ENCODE measurements at regions not wholly inside any gene's neighbourhood (a gene's known extent, or its start where the extent isn't known, plus 50 kb on each side); places are given as distances from the start of the nearest gene placed in this dataset.

GRCh38 chr1:93770640-93771039 is 89.0 kb upstream of the BCAR3 start:
- H3K27ac ChIP-seq (ENCODE audit: low read length) = no peak overlapping the region
- no peaks in the 10 kb centered on the region for H3K27me3 ChIP-seq (ENCODE audit: insufficient read depth, low read depth, low read length)
- no peaks in the 10 kb centered on the region for H4K20me1 ChIP-seq (ENCODE audit: insufficient read depth)
- no peaks in the 10 kb centered on the region for H3K79me2 ChIP-seq (replicated peaks; ENCODE audit: insufficient read depth, low read length)
- no peak overlapping the region for H3K4me2 ChIP-seq (ENCODE audit: low read length)
- no peaks in the 10 kb centered on the region for H3K36me3 ChIP-seq (ENCODE audit: insufficient read depth, low read length)
- H2AFZ ChIP-seq (ENCODE audit: low read depth, low read length) = no peak overlapping the region
- H3K4me3 ChIP-seq (ENCODE audit: low read length) = no peak overlapping the region
- H3F3A ChIP-seq (ENCODE audit: insufficient read depth, low read length, poor library complexity, severe bottlenecking) = no peaks in the 10 kb centered on the region
- no peak overlapping the region for H3K9ac ChIP-seq (ENCODE audit: low read length)
- H3K9me2 ChIP-seq (ENCODE audit: insufficient read depth, low read length) = no peaks in the 10 kb centered on the region
- TF ChIP-seq RAD21 (conservative IDR thresholded peaks at IDR 0.05) (no peak), SMC3 (conservative IDR thresholded peaks at IDR 0.05; ENCODE audit: poor library complexity) (no peak), REST (IDR thresholded peaks at IDR 0.05; ENCODE audit: borderline replicate concordance) (no peak), MXI1 (conservative IDR thresholded peaks at IDR 0.05; ENCODE audit: poor library complexity, severe bottlenecking) (no peak)
- no peaks in the 10 kb centered on the region for H3K9me3 ChIP-seq (ENCODE audit: low read length)

- no peaks in the 10 kb centered on the region for H3K9me2 ChIP-seq (ENCODE audit: insufficient read depth, low read length)
- no peak overlapping the region for H3K27ac ChIP-seq (ENCODE audit: low read length)
- no peak overlapping the region for H2AFZ ChIP-seq (ENCODE audit: low read depth, low read length)
- TF ChIP-seq MXI1 (conservative IDR thresholded peaks at IDR 0.05; ENCODE audit: poor library complexity, severe bottlenecking) (no peak), POLR2AphosphoS5 (IDR thresholded peaks at IDR 0.05) (no peak), REST (IDR thresholded peaks at IDR 0.05; ENCODE audit: borderline replicate concordance) (no peak), EP300 (conservative IDR thresholded peaks at IDR 0.05; ENCODE audit: poor library complexity, severe bottlenecking) (no peak), RAD21 (conservative IDR thresholded peaks at IDR 0.05) (no peak), EZH2 (IDR thresholded peaks at IDR 0.05; ENCODE audit: borderline replicate concordance, insufficient read depth, low read length, poor library complexity, severe bottlenecking) (no peak), SMC3 (conservative IDR thresholded peaks at IDR 0.05; ENCODE audit: poor library complexity) (no peak), TAF1 (IDR thresholded peaks at IDR 0.05; ENCODE audit: low read depth) (no peak), CTCF (IDR thresholded peaks at IDR 0.05; ENCODE audit: poor library complexity, severe bottlenecking) (no peak)
- no peaks in the 10 kb centered on the region for H3K79me2 ChIP-seq (replicated peaks; ENCODE audit: insufficient read depth, low read length)
- no peaks in the 10 kb centered on the region for H3F3A ChIP-seq (ENCODE audit: insufficient read depth, low read length, poor library complexity, severe bottlenecking)
- no peaks in the 10 kb centered on the region for H3K27me3 ChIP-seq (ENCODE audit: insufficient read depth, low read depth, low read length)
- H3K9ac ChIP-seq (ENCODE audit: low read length) = no peak overlapping the region
- no peaks in the 10 kb centered on the region for H4K20me1 ChIP-seq (ENCODE audit: insufficient read depth)
- no peaks in the 10 kb centered on the region for H3K9me3 ChIP-seq (ENCODE audit: low read length)
- H3K4me2 ChIP-seq (ENCODE audit: low read length) = no peak overlapping the region
- H3K4me3 ChIP-seq (ENCODE audit: low read length) = no peak overlapping the region
- no peaks in the 10 kb centered on the region for H3K36me3 ChIP-seq (ENCODE audit: insufficient read depth, low read length)
Observed at GRCh38 chr1:93769777-93770176, 88.1 kb upstream of the BCAR3 start.

Measured in neural cell (in vitro differentiated cells).